ENCODE measurements at regions not wholly inside any gene's neighbourhood (a gene's known extent, or its start where the extent isn't known, plus 50 kb on each side); places are given as distances from the start of the nearest gene placed in this dataset.

DNA sequence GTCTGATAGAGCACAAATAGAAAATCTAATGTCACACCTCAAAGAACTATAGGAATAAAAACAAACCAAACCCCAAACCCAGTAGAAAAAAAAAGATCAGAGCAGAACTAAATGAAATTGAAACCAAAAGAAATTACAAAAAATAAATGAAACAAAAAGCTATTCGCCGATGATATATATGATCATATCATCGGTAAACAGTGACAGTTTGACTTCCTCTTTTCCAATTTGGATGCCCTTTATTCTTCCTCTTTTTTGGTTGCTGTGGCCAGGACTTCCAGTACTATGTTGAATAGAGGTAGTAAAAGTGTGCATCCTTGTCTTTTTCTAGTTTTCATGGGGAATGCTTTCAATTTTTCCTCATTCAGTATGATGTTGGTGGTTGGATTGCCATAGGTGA lies 215.3 kb upstream of the AR start:
- Mint-ChIP-seq H3K36me3 (ENCODE audit: low read depth) (no peaks in the 10 kb centered on the region), H3K4me1 (no peaks in the 10 kb centered on the region), H3K4me3 (no peak overlapping the region), H3K9me3 (peaks cover 40% of the 10 kb centered on the region), H3K27ac (no peak overlapping the region), H3K27me3 (ENCODE audit: low read depth, poor library complexity) (no peaks in the 10 kb centered on the region)
- TF ChIP-seq, protein P1, sequence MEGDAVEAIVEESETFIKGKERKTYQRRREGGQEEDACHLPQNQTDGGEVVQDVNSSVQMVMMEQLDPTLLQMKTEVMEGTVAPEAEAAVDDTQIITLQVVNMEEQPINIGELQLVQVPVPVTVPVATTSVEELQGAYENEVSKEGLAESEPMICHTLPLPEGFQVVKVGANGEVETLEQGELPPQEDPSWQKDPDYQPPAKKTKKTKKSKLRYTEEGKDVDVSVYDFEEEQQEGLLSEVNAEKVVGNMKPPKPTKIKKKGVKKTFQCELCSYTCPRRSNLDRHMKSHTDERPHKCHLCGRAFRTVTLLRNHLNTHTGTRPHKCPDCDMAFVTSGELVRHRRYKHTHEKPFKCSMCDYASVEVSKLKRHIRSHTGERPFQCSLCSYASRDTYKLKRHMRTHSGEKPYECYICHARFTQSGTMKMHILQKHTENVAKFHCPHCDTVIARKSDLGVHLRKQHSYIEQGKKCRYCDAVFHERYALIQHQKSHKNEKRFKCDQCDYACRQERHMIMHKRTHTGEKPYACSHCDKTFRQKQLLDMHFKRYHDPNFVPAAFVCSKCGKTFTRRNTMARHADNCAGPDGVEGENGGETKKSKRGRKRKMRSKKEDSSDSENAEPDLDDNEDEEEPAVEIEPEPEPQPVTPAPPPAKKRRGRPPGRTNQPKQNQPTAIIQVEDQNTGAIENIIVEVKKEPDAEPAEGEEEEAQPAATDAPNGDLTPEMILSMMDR (IDR thresholded peaks at IDR 0.05) = no peak
- no peak for DNase-seq

DNA sequence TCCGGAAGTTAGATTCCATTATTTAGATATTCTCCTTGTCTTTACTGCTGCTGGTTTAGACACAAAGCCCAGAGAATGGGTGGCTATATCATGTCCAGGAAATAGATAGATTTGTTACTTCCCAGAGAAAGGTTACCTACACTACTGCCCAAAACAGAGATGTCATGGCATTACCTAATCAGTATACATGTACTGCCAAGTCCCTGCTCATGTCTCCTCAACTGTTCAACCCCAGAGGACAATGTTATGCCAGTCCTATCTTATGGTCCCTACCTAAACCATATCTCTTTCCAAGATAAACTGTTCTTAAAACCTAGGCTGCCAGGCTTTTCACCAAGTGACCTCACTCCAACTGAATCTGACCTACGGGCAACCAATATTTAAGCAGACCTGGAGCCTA lies 209.5 kb upstream of the AR start:
- peaks cover 4% of the 10 kb centered on the region for H3K27me3 Mint-ChIP-seq (ENCODE audit: low read depth, poor library complexity)
- peaks cover 24% of the 10 kb centered on the region for H3K9me3 Mint-ChIP-seq
- DNase-seq = no peak
- H3K36me3 Mint-ChIP-seq (ENCODE audit: low read depth) = no peaks in the 10 kb centered on the region
- H3K4me1 Mint-ChIP-seq = no peaks in the 10 kb centered on the region
- TF ChIP-seq, protein P1 (IDR thresholded peaks at IDR 0.05) = no peak
- H3K27ac Mint-ChIP-seq = no peak overlapping the region
- no peak overlapping the region for H3K4me3 Mint-ChIP-seq

DNA sequence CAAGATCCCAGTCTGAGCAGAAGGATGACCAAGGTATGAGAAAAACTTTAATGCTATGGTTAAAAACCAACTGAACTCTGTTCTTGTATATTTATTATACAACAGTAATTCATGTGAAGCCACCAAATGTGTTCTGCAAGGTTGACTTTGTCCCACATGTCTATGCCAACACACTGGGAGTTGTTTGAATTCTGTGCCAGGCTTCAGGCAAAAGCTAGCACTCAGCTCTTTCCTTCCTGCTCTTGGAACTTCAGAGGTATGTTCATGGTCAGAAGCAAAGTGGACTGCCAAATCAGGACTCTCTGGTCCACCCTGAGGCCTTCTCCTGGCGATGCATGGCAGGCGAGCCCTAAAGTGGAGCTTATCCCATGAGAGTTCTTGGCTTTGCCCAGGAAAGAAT lies 205.6 kb upstream of the AR start:
- H3K4me3 Mint-ChIP-seq = no peak overlapping the region
- no peaks in the 10 kb centered on the region for H3K36me3 Mint-ChIP-seq (ENCODE audit: low read depth)
- no peaks in the 10 kb centered on the region for H3K4me1 Mint-ChIP-seq
- H3K27ac Mint-ChIP-seq = no peak overlapping the region
- peaks cover 20% of the 10 kb centered on the region for H3K9me3 Mint-ChIP-seq
- H3K27me3 Mint-ChIP-seq (ENCODE audit: low read depth, poor library complexity) = peaks cover 4% of the 10 kb centered on the region
- TF ChIP-seq, protein P1 (IDR thresholded peaks at IDR 0.05) = no peak
- no peak for DNase-seq

DNA sequence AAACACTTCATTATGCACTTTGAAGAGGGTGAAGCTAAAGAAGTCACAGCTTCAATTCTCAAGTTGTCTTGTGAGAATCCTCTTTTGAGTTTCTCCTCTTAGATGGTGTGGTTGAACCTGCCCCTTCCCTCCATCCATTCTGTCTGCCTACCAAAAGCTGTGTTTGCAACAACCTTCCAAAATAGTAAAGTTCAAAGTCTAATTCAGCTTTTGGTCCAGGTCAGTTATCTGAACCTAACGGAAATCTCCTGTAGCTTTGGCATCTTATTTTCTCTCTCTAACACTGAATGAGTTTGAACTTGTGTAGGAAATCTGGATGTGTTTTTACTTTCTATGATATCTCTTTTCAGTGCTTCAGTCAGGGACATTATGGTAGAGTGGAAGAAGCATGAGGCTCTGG lies 201.7 kb upstream of the AR start:
- DNase-seq = no peak
- H3K4me3 Mint-ChIP-seq = no peak overlapping the region
- peaks cover 20% of the 10 kb centered on the region for H3K9me3 Mint-ChIP-seq
- no peak overlapping the region for H3K27ac Mint-ChIP-seq
- no peaks in the 10 kb centered on the region for H3K36me3 Mint-ChIP-seq (ENCODE audit: low read depth)
- H3K4me1 Mint-ChIP-seq = no peaks in the 10 kb centered on the region
- TF ChIP-seq, protein P1 (IDR thresholded peaks at IDR 0.05) = no peak
- peaks cover 4% of the 10 kb centered on the region for H3K27me3 Mint-ChIP-seq (ENCODE audit: low read depth, poor library complexity)

DNA sequence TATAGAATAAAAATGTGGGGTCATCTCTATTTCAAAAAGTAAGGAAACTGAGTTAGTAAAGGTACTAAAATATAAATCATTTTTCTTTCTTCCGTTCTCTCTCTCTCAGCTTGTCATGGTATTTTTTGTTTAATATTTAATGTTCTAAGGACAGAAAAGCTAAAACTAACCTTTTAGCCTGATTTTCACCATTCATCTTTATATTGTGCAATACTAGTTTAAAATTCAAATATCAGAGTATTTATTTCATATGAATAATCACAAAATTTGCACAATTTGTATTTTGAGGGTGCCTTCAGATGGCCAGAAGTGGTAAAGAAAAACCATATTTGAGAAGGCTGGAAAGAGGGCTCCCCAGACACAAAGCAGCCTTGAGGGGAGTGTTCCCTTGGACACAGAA lies 197.6 kb upstream of the AR start:
- H3K36me3 Mint-ChIP-seq (ENCODE audit: low read depth) = no peaks in the 10 kb centered on the region
- H3K9me3 Mint-ChIP-seq = peaks cover 15% of the 10 kb centered on the region
- no peak overlapping the region for H3K4me3 Mint-ChIP-seq
- H3K27ac Mint-ChIP-seq = no peak overlapping the region
- TF ChIP-seq, protein P1 (IDR thresholded peaks at IDR 0.05) = no peak
- H3K4me1 Mint-ChIP-seq = no peaks in the 10 kb centered on the region
- DNase-seq = no peak
- H3K27me3 Mint-ChIP-seq (ENCODE audit: low read depth, poor library complexity) = no peaks in the 10 kb centered on the region

DNA sequence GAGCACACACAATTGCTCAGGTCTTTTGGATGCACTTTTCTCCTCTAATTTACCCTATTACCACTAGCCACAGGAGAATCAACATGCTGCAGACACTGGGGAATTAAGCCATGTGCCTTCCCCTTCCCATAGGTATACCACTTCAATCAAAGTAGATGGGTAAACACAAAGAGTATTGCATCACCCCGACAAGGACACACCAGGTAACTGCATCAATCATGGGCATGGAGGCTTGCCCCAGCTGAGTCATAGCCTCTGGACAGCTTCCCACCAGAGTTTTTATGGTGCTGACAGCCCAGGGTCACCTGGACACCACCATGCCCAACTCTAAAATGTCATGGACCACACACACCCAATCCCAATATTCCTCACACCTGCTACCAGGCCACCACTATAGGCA lies 197.2 kb upstream of the AR start:
- TF ChIP-seq, protein P1 (IDR thresholded peaks at IDR 0.05) = no peak
- Mint-ChIP-seq H3K9me3 (peaks cover 12% of the 10 kb centered on the region), H3K4me3 (no peak overlapping the region), H3K36me3 (ENCODE audit: low read depth) (no peaks in the 10 kb centered on the region), H3K27ac (no peak overlapping the region), H3K4me1 (no peaks in the 10 kb centered on the region), H3K27me3 (ENCODE audit: low read depth, poor library complexity) (no peaks in the 10 kb centered on the region)
- no peak for DNase-seq
